ENCODE measurements at regions not wholly inside any gene's neighbourhood (a gene's known extent, or its start where the extent isn't known, plus 50 kb on each side); places are given as distances from the start of the nearest gene placed in this dataset.

GRCh38 chr11:116117331-116118137 lies 613.3 kb upstream of the CADM1 start:
- no peak for DNase-seq (ENCODE audit: low read depth in 2 of 2)

DNA sequence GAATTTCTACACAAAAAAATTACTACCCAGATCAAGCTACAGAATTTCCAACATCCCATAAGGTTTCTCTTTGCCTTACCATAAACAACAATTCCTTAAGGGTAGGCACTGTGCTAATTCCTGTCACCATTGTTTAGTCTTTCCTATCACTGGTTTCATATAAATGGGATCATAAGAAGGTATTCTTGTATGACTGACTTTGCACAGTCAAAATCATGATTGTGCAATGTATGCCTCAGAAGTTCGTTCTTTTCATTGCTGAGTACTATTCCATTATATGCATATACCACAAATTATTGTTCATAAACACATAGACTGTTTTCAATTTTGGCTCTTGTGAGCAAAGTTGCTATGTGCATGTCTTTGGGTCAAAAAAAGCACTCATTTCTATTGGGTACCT lies 611.6 kb upstream of the CADM1 start:
- no peak for DNase-seq (ENCODE audit: low read depth in 2 of 2)

DNA sequence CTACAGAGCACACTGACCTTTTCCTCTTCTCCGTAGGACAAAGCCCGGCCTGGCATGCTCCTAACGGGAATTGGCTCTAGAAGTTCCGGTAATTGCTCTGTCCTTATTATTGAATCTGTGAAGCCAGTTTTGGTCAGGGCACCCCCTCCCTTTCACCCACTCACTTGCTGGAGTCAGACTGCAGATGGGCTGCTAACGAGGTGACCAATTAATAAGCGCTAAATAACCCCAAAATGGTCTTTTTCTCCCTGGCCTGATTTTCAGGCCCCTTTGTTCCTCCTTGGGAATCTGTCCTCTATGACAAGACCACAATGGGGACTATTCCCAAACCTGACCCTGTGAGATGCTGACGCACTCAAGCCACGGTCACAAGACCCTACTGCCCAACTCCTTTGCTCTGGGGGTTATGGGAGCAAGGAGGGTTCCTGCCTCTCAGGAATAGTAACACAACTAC lies 610.0 kb upstream of the CADM1 start:
- DNase-seq (ENCODE audit: low read depth in 2 of 2), result no peak

GRCh38 chr11:116112087-116112935 lies 608.1 kb upstream of the CADM1 start:
- DNase-seq (ENCODE audit: low read depth in 2 of 2), result no peak

DNA sequence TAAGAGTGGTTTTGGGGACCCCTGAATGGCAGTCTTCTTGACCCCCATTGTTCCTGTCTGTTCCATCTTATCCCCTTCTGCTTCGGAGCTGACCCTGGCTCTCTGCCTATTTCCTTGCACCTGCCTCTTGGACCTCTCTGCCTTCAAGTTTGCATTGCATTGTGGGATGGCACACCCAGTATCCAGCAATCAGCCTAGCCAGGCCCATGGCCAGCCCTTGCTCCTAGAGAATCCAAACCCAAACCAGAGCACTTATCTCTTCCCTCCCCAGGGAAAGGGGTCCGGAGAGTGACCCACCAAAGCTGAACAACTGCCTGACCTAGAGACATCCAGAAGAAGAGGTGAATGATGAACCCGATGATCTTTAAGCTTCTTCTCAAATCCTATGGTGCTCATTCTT lies 607.3 kb upstream of the CADM1 start:
- DNase-seq (ENCODE audit: low read depth in 2 of 2), result no peak

GRCh38 chr11:116110802-116111201 lies 606.6 kb upstream of the CADM1 start:
- DNase-seq (ENCODE audit: low read depth in 2 of 2), result no peak

GRCh38 chr11:116110356-116110755 lies 606.1 kb upstream of the CADM1 start:
- DNase-seq (ENCODE audit: low read depth in 2 of 2), result no peak

DNA sequence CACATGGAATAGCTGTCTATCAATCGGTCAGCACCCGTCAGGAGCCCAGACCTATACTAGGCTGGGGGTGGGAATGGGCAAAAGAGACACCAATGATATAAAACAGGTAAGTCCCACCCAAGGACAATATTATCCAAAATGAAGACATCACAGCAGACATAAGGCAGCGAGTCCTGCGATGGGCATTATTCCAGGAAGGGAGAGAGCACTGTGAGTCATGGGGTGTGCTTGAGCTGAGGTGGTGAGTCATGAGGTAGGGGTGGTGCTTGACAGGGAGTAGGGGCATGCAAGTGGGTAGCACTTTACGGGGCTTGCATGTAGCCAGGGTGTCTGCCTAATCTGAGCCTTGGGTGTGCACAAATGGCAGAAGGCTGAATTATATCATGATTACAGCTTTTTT lies 605.0 kb upstream of the CADM1 start:
- DNase-seq (ENCODE audit: low read depth in 2 of 2), result no peak

- DNase-seq (ENCODE audit: low read depth in 2 of 2), result no peak
These were observed 603.9 kb upstream of the CADM1 start for GRCh38 chr11:116108161-116108560.

DNA sequence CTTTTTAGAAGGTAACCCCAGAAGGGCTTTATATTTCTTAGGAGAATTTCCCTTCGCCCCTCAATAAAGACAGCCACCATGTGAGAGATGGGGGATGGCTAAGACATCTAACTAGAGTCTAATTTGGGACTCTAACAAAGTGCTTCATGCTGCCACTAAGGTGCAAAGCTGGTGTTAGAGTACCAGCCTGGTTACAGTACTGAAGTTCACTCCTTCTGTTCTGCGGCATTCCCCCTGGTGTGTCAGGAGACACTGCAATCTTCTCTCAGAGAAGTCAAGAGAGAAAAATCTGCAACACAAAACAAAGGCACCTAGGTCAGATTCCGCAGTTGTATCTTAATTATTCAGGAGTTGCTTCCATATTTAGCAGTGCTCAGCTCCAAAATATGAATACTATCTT lies 603.0 kb upstream of the CADM1 start:
- DNase-seq (ENCODE audit: low read depth in 2 of 2), result no peak

- no peak for DNase-seq (ENCODE audit: low read depth in 2 of 2)
These were observed 600.4 kb upstream of the CADM1 start for GRCh38 chr11:116104498-116105174.

- no peak for DNase-seq (ENCODE audit: low read depth in 2 of 2)
These were observed 597.7 kb upstream of the CADM1 start for GRCh38 chr11:116101902-116102301.

- no peak for DNase-seq (ENCODE audit: low read depth in 2 of 2)
These were observed 595.8 kb upstream of the CADM1 start for GRCh38 chr11:116100016-116100415.

DNA sequence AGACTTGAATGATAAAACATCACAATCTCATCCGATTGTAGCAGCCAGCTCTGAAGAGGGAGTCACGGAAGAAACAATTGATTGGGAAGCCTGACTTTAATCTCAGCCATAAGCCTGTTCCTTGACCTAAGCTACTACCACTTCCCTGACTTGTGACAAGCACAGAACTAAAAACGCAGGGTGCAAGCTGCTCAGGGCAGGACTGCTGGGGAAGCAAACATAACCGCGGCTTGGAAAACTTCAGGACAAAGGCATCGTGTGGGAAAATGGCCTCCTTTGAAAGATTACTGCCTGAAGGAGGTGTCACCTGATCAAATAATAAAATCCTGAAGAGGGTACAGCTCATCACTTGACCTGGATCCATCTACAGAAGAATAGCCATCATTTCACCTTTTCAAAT lies 595.3 kb upstream of the CADM1 start:
- no peak for DNase-seq (ENCODE audit: low read depth in 2 of 2)

GRCh38 chr11:116096272-116096995 lies 592.2 kb upstream of the CADM1 start:
- no peak for DNase-seq (ENCODE audit: low read depth in 2 of 2)

GRCh38 chr11:116093481-116094270 lies 589.5 kb upstream of the CADM1 start:
- no peak for DNase-seq (ENCODE audit: low read depth in 2 of 2)

GRCh38 chr11:116093065-116093464 lies 588.9 kb upstream of the CADM1 start:
- DNase-seq (ENCODE audit: low read depth in 2 of 2), result no peak

DNA sequence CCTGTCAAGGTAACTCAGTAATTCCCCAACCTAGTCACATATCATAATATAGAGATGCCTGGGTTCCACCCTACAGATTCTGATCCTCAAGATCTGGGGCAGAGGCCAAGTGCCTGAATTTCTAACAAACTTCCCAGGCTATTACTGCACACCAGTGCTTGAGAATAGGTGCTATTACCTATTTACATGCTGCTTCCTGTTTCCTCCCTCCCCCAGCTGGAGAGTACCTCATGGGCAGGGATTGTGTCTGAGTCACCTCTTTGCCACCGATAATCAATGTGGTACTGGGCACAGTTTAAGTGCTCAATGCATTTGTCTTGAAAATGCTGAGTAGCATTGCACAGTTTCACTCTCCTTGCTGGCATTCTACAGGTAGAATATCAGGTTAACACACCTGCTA lies 582.2 kb upstream of the CADM1 start:
- no peak for DNase-seq (ENCODE audit: low read depth in 2 of 2)

DNA sequence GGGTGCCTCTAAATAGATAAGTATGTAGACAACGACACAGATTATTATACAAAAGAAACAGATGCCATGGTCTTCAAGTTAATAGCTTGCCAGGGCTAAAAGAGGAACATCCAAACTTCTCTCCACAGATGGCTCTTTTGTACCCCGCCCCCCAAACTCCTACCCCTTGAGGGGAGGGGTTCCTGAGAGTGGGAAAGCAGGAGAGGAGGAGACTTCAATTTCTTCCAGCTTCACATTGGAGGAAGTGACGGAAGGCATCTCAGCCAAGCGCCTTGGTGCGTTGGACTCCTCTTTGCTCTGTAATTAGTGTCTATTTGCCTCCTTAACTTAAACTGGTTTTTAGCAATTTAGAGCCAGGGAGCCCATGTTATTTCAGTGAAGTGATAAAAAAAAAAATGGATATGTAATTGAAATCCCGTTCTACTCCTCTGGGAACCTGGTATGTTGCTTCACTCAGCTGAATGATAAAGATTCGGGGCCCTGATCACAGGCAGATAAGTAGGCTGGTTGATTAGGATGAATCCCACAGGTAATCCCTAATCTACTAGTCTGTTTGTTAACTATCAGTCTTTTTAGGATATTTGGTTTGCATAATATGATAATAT lies 580.9 kb upstream of the CADM1 start:
- DNase-seq (ENCODE audit: low read depth in 2 of 2), result no peak

GRCh38 chr11:116084511-116084910 lies 580.3 kb upstream of the CADM1 start:
- DNase-seq (ENCODE audit: low read depth in 2 of 2), result no peak

GRCh38 chr11:116082256-116082655 lies 578.0 kb upstream of the CADM1 start:
- DNase-seq (ENCODE audit: low read depth in 2 of 2), result no peak

All from stimulated activated CD4-positive, alpha-beta T cell treated with anti-CD3 and anti-CD28 coated beads, Interleukin-1b, Interleukin-23, amount 100 ng/mL, for 4 hours (primary cell).